SK-N-SH treated with all-trans-retinoic acid at 6 μM for 48 hours (cell line): ENCODE measurements at regions not wholly inside any gene's neighbourhood (a gene's known extent, or its start where the extent isn't known, plus 50 kb on each side); places are given as distances from the start of the nearest gene placed in this dataset.

Source experiments
- ATAC-seq: fragments of 200-7000 bp; cut with Tn5 transposase; 3 replicates; pipeline ENCODE4 v1.9.1; 2020; ENCODE audit warnings: mild to moderate bottlenecking, moderate library complexity
- ARNTL ChIP-seq: fragments of 450-650 bp; formaldehyde crosslinking; IDR thresholded peaks from 2 replicates; pipeline ENCODE4 v1.5.0; 2020; ENCODE audit warnings: low read depth, mild to moderate bottlenecking, moderate library complexity, borderline replicate concordance
- BACH2 ChIP-seq: fragments of 250-450 bp; sonication (Bioruptor Pico); IDR thresholded peaks from 2 replicates; pipeline ENCODE4 v1.9.0; 2021; ENCODE audit warnings: mild to moderate bottlenecking, borderline replicate concordance
- CSDC2 ChIP-seq: fragments of 250-450 bp; sonication (Bioruptor Pico); IDR thresholded peaks from 2 replicates; pipeline ENCODE4 v1.5.0; 2020; ENCODE audit warnings: mild to moderate bottlenecking, moderate library complexity
- ESRRG ChIP-seq: fragments of 250-450 bp; sonication (Bioruptor Pico); IDR thresholded peaks from 2 replicates; pipeline ENCODE4 v1.6.1; 2021; ENCODE audit warnings: mild to moderate bottlenecking
- OSR1 ChIP-seq: fragments of 250-450 bp; sonication (Bioruptor Pico); IDR thresholded peaks from 2 replicates; pipeline ENCODE4 v1.8.0; 2022; ENCODE audit warnings: moderate library complexity, mild to moderate bottlenecking, inconsistent platforms
- PPARA ChIP-seq: fragments of 250-450 bp; sonication (Bioruptor Pico); IDR thresholded peaks from 2 replicates; pipeline ENCODE4 v1.5.0; 2020; ENCODE audit warnings: mild to moderate bottlenecking, borderline replicate concordance
- SNAI2 ChIP-seq: fragments of 250-450 bp; sonication (Bioruptor Pico); IDR thresholded peaks from 2 replicates; pipeline ENCODE4 v1.5.0; 2020; ENCODE audit warnings: mild to moderate bottlenecking, moderate library complexity
- TCF4 ChIP-seq: fragments of 250-450 bp; sonication (Bioruptor Pico); IDR thresholded peaks from 2 replicates; pipeline ENCODE4 v1.8.0; 2021; ENCODE audit warnings: mild to moderate bottlenecking, moderate library complexity, borderline replicate concordance
- ZC3H10 ChIP-seq: fragments of 250-450 bp; sonication (Bioruptor Pico); IDR thresholded peaks from 2 replicates; pipeline ENCODE4 v1.5.1; 2021; ENCODE audit warnings: mild to moderate bottlenecking, moderate library complexity
- ZFP3 ChIP-seq: fragments of 250-450 bp; sonication (Bioruptor Pico); IDR thresholded peaks from 2 replicates; pipeline ENCODE4 v1.5.0; 2020; ENCODE audit warnings: mild to moderate bottlenecking, moderate library complexity
- ZFP30 ChIP-seq: fragments of 450-650 bp; formaldehyde crosslinking; IDR thresholded peaks from 2 replicates; pipeline ENCODE4 v1.5.0; 2022; ENCODE audit warnings: mild to moderate bottlenecking, moderate library complexity
- ZNF565 ChIP-seq: fragments of 450-650 bp; formaldehyde crosslinking; conservative IDR thresholded peaks from 2 replicates; pipeline ENCODE4 v1.5.0; 2020; ENCODE audit warnings: low read depth, mild to moderate bottlenecking, moderate library complexity
- ZNF70 ChIP-seq: fragments of 450-650 bp; formaldehyde crosslinking; IDR thresholded peaks from 2 replicates; pipeline ENCODE4 v1.5.0; 2020; ENCODE audit warnings: mild to moderate bottlenecking, moderate library complexity
- ZNF8 ChIP-seq: fragments of 450-650 bp; formaldehyde crosslinking; IDR thresholded peaks from 2 replicates; pipeline ENCODE4 v1.5.0; 2020; ENCODE audit warnings: mild to moderate bottlenecking, moderate library complexity
- TF ChIP-seq, protein P1 (sequence below): fragments of 250-450 bp; sonication (Bioruptor Pico); IDR thresholded peaks from 2 replicates; pipeline ENCODE4 v1.5.0; 2020; ENCODE audit warnings: mild to moderate bottlenecking, moderate library complexity
- TF ChIP-seq, protein P2 (sequence below): fragments of 250-450 bp; sonication (Bioruptor Pico); IDR thresholded peaks from 2 replicates; pipeline ENCODE4 v1.8.0; 2020; ENCODE audit warnings: mild to moderate bottlenecking, moderate library complexity, borderline replicate concordance
- TF ChIP-seq, protein P3 (sequence below): fragments of 250-450 bp; sonication (Bioruptor Pico); IDR thresholded peaks from 2 replicates; pipeline ENCODE4 v1.8.0; 2021; ENCODE audit warnings: low read depth, mild to moderate bottlenecking, moderate library complexity, borderline replicate concordance
- TF ChIP-seq, protein P4 (sequence below): fragments of 250-450 bp; sonication (Bioruptor Pico); IDR thresholded peaks from 2 replicates; pipeline ENCODE4 v1.5.1; 2021; ENCODE audit warnings: mild to moderate bottlenecking, moderate library complexity
- TF ChIP-seq, protein P5 (sequence below): fragments of 250-450 bp; sonication (Bioruptor Pico); IDR thresholded peaks from 2 replicates; pipeline ENCODE4 v1.5.1; 2020; ENCODE audit warnings: low read depth, mild to moderate bottlenecking, moderate library complexity

DNA sequence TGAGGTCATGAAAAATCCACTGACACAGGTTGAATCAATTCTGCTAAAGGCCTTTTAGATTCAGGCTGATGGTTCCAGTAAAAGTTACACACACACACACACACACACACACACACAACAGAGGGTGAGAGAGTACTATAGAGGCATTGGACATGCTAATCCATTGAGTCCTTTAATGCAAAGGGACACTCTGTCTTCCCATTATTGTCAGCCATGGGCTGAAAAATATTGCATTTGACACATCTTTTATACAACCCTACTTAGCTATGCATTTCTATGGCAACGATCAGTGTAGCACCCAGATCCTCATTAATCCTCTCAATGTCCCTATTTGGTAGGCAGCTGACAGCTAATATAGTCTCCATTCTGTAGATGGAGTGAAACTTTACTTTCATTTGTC, 440.8 kb upstream of the RGPD4 start:
- TF ChIP-seq PPARA, result no peak
- ATAC-seq, result no peak

DNA sequence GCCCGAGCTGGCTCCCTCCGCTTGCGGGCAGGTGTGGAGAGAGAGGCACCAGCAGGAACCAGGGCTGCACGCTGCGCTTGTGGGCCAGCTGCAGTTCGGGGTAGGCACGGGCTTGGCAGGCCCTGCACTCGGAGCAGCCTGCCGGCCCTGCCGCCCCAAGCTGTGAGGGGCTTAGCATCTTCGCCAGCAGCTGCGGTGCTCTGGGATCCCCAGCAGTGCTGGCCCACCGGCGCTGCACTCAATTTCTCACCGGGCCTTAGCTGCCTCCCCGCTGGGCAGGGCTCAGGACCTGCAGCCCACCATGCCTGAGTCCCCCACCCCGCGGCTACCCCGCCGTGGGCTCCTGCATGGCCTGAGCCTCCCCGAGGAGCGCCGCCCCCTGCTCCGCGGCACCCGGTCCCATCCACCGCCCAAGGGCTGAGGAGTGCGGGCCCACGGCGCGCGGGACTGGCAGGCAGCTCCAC, 434.4 kb upstream of the RGPD4 start:
- TF ChIP-seq, protein P1, sequence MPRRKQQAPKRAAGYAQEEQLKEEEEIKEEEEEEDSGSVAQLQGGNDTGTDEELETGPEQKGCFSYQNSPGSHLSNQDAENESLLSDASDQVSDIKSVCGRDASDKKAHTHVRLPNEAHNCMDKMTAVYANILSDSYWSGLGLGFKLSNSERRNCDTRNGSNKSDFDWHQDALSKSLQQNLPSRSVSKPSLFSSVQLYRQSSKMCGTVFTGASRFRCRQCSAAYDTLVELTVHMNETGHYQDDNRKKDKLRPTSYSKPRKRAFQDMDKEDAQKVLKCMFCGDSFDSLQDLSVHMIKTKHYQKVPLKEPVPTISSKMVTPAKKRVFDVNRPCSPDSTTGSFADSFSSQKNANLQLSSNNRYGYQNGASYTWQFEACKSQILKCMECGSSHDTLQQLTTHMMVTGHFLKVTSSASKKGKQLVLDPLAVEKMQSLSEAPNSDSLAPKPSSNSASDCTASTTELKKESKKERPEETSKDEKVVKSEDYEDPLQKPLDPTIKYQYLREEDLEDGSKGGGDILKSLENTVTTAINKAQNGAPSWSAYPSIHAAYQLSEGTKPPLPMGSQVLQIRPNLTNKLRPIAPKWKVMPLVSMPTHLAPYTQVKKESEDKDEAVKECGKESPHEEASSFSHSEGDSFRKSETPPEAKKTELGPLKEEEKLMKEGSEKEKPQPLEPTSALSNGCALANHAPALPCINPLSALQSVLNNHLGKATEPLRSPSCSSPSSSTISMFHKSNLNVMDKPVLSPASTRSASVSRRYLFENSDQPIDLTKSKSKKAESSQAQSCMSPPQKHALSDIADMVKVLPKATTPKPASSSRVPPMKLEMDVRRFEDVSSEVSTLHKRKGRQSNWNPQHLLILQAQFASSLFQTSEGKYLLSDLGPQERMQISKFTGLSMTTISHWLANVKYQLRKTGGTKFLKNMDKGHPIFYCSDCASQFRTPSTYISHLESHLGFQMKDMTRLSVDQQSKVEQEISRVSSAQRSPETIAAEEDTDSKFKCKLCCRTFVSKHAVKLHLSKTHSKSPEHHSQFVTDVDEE (CRISPR knock-in tag), result no peak
- no peak for TF ChIP-seq ZFP30 (CRISPR knock-in tag)
- TF ChIP-seq PPARA, result no peak
- no peak for TF ChIP-seq ZNF565
- no peak for TF ChIP-seq OSR1
- ATAC-seq, result no peak

DNA sequence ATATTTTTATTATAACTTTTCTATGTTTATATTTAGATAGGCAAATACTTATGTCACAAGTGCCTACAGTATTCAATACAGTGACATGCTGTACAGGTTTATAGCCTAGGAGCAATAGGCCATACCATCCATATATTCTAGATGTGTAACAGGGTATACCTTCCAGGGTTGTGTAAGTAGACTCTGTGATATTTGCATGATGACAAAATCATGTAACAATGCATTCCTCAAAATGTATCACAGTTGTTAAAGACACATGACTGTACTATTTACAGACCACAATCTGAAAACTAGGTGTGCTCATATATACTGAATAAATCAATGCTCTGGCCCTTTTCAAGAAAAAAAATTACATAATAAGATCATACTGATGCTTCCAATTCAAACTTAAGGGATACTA, 433.2 kb upstream of the RGPD4 start:
- TF ChIP-seq ZFP3 (CRISPR knock-in tag) (no peak), ESRRG (CRISPR knock-in tag) (no peak), SNAI2 (CRISPR knock-in tag) (no peak), ZNF70 (no peak), CSDC2 (CRISPR knock-in tag) (no peak), ZC3H10 (CRISPR knock-in tag) (no peak), ZNF565 (no peak), ZNF8 (no peak), OSR1 (no peak), ZFP30 (CRISPR knock-in tag) (no peak), PPARA (no peak), ARNTL (CRISPR knock-in tag) (no peak), BACH2 (CRISPR knock-in tag) (no peak), TCF4 (CRISPR knock-in tag) (no peak)
- TF ChIP-seq, protein P2, sequence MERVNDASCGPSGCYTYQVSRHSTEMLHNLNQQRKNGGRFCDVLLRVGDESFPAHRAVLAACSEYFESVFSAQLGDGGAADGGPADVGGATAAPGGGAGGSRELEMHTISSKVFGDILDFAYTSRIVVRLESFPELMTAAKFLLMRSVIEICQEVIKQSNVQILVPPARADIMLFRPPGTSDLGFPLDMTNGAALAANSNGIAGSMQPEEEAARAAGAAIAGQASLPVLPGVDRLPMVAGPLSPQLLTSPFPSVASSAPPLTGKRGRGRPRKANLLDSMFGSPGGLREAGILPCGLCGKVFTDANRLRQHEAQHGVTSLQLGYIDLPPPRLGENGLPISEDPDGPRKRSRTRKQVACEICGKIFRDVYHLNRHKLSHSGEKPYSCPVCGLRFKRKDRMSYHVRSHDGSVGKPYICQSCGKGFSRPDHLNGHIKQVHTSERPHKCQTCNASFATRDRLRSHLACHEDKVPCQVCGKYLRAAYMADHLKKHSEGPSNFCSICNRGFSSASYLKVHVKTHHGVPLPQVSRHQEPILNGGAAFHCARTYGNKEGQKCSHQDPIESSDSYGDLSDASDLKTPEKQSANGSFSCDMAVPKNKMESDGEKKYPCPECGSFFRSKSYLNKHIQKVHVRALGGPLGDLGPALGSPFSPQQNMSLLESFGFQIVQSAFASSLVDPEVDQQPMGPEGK (CRISPR knock-in tag), result no peak
- TF ChIP-seq, protein P3, sequence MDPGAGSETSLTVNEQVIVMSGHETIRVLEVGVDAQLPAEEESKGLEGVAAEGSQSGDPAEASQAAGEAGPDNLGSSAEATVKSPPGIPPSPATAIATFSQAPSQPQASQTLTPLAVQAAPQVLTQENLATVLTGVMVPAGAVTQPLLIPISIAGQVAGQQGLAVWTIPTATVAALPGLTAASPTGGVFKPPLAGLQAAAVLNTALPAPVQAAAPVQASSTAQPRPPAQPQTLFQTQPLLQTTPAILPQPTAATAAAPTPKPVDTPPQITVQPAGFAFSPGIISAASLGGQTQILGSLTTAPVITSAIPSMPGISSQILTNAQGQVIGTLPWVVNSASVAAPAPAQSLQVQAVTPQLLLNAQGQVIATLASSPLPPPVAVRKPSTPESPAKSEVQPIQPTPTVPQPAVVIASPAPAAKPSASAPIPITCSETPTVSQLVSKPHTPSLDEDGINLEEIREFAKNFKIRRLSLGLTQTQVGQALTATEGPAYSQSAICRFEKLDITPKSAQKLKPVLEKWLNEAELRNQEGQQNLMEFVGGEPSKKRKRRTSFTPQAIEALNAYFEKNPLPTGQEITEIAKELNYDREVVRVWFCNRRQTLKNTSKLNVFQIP (CRISPR knock-in tag), result no peak
- TF ChIP-seq, protein P4, sequence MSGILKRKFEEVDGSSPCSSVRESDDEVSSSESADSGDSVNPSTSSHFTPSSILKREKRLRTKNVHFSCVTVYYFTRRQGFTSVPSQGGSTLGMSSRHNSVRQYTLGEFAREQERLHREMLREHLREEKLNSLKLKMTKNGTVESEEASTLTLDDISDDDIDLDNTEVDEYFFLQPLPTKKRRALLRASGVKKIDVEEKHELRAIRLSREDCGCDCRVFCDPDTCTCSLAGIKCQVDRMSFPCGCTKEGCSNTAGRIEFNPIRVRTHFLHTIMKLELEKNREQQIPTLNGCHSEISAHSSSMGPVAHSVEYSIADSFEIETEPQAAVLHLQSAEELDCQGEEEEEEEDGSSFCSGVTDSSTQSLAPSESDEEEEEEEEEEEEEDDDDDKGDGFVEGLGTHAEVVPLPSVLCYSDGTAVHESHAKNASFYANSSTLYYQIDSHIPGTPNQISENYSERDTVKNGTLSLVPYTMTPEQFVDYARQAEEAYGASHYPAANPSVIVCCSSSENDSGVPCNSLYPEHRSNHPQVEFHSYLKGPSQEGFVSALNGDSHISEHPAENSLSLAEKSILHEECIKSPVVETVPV (CRISPR knock-in tag), result no peak
- TF ChIP-seq, protein P1 (CRISPR knock-in tag), result no peak
- ATAC-seq, result no peak

DNA sequence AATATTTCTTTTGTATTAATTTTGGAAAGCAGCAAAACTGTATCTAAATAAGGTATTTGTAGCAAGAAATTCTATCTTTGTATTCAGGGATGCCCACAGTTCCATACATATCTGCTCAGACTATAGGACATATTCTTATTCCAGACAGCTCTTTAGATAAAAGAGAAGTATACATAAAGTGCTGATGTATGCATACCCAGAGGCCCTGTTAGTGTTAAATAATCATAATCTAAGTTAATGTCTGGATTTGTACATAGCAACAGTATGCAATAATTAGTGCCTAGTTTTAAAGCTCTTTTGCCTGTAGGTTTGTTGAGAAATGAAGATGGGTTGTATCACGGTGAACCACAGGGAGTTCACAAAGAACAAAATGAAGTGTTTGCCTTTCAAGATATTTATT, 428.0 kb upstream of the RGPD4 start:
- no peak for ATAC-seq
- TF ChIP-seq, protein P2 (CRISPR knock-in tag), result no peak
- no peak for TF ChIP-seq BACH2 (CRISPR knock-in tag)
- TF ChIP-seq, protein P1 (CRISPR knock-in tag), result no peak
- TF ChIP-seq ESRRG (CRISPR knock-in tag), result no peak
- TF ChIP-seq CSDC2 (CRISPR knock-in tag), result no peak
- TF ChIP-seq, protein P5, sequence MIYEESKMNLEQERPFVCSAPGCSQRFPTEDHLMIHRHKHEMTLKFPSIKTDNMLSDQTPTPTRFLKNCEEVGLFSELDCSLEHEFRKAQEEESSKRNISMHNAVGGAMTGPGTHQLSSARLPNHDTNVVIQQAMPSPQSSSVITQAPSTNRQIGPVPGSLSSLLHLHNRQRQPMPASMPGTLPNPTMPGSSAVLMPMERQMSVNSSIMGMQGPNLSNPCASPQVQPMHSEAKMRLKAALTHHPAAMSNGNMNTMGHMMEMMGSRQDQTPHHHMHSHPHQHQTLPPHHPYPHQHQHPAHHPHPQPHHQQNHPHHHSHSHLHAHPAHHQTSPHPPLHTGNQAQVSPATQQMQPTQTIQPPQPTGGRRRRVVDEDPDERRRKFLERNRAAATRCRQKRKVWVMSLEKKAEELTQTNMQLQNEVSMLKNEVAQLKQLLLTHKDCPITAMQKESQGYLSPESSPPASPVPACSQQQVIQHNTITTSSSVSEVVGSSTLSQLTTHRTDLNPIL (CRISPR knock-in tag), result no peak
